HCT116 (cell line): ENCODE measurements at regions not wholly inside any gene's neighbourhood (a gene's known extent, or its start where the extent isn't known, plus 50 kb on each side); places are given as distances from the start of the nearest gene placed in this dataset.

Experiments
- MAX ChIP-seq: IDR thresholded peaks from 2 replicates; pipeline ENCODE4 v1.6.1; 2012
- ZNF274 ChIP-seq: fragments of 200-500 bp; sonication (Bioruptor generic); IDR thresholded peaks from 2 replicates; pipeline ENCODE4 v1.6.1; 2014; ENCODE audit warnings: mild to moderate bottlenecking, low read depth, low read length, inconsistent platforms
- TF ChIP-seq, protein P1 (sequence below), 3 experiments: fragments of 200-600 bp in 1 of 3; sonication (generic) in 1 of 3; IDR thresholded peaks in 2 of 3; conservative IDR thresholded peaks in 1 of 3; 2 replicates each; pipeline ENCODE4 v1.5.1; 2012 to 2017; ENCODE audit warnings: low read depth in 2 of 3, low read length in 2 of 3, antibody characterized with exemption in 1 of 3, borderline replicate concordance in 1 of 3, control low read depth in 1 of 3, mild to moderate bottlenecking in 1 of 3, mixed read lengths in 1 of 3, mixed run types in 1 of 3, moderate library complexity in 1 of 3; ENCODE audit not compliant: insufficient read depth in 1 of 3

DNA sequence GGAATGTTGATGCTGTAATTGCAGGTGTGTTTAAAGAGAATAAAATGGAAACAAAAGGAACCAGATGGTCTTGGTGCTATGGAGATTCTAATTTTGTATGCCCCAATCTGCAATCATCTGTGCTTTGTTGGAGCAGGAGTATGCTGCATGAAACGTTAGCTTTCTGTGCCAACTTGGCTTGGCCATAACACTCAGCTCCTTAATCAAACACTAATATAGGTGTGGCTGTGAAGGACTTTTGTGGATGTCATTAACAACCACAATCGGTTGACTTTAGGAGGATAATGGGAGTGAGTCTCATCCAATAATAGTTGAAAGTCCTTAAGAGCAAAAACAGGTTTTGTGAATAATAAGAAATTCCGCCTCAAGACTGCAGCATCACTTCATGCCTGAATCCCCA, 399.2 kb downstream of the NLGN4X start:
- TF ChIP-seq, protein P1, sequence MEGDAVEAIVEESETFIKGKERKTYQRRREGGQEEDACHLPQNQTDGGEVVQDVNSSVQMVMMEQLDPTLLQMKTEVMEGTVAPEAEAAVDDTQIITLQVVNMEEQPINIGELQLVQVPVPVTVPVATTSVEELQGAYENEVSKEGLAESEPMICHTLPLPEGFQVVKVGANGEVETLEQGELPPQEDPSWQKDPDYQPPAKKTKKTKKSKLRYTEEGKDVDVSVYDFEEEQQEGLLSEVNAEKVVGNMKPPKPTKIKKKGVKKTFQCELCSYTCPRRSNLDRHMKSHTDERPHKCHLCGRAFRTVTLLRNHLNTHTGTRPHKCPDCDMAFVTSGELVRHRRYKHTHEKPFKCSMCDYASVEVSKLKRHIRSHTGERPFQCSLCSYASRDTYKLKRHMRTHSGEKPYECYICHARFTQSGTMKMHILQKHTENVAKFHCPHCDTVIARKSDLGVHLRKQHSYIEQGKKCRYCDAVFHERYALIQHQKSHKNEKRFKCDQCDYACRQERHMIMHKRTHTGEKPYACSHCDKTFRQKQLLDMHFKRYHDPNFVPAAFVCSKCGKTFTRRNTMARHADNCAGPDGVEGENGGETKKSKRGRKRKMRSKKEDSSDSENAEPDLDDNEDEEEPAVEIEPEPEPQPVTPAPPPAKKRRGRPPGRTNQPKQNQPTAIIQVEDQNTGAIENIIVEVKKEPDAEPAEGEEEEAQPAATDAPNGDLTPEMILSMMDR (IDR thresholded peaks at IDR 0.05 in 2 of 3, conservative IDR thresholded peaks at IDR 0.05 in 1 of 3; ENCODE audit: borderline replicate concordance in 1 of 3, insufficient read depth in 1 of 3, low read depth in 2 of 3, low read length in 2 of 3): no peak
- no peak for TF ChIP-seq MAX
- no peak for TF ChIP-seq ZNF274
